HG02943 (cell line): ENCODE measurements at regions not wholly inside any gene's neighbourhood (a gene's known extent, or its start where the extent isn't known, plus 50 kb on each side); places are given as distances from the start of the nearest gene placed in this dataset.

ENCODE experiments used
- ATAC-seq: cut with Tn5 transposase; IDR thresholded peaks from one replicate; pipeline ENCODE4 v1.9.1; 2021; ENCODE audit warnings: mild to moderate bottlenecking, low read depth, moderate library complexity; ENCODE audit not compliant: unreplicated experiment

- no peak for ATAC-seq
These were observed 450.3 kb downstream of the RMST start for GRCh38 chr12:97912943-97913342.

- no peak for ATAC-seq
These were observed 459.5 kb downstream of the RMST start for GRCh38 chr12:97921979-97922722.

- ATAC-seq: no peak
These were observed 460.9 kb downstream of the RMST start for GRCh38 chr12:97923546-97923945.

- ATAC-seq: no peak
These were observed 461.5 kb downstream of the RMST start for GRCh38 chr12:97924122-97924521.

- no peak for ATAC-seq
These were observed 465.4 kb downstream of the RMST start for GRCh38 chr12:97927977-97928376.

GRCh38 chr12:97936165-97936564 is 473.6 kb downstream of the RMST start:
- no peak for ATAC-seq

GRCh38 chr12:97938031-97938430 is 475.4 kb downstream of the RMST start:
- ATAC-seq: no peak

GRCh38 chr12:97939156-97939555 is 476.6 kb downstream of the RMST start:
- ATAC-seq: no peak

- no peak for ATAC-seq
These were observed 477.5 kb downstream of the RMST start for GRCh38 chr12:97940105-97940504.

- ATAC-seq: no peak
These were observed 478.0 kb downstream of the RMST start for GRCh38 chr12:97940629-97941028.

GRCh38 chr12:97941686-97942354 is 479.2 kb downstream of the RMST start:
- ATAC-seq: no peak

- ATAC-seq: no peak
These were observed 480.8 kb downstream of the RMST start for GRCh38 chr12:97943359-97943758.

- ATAC-seq: no peak
These were observed 482.0 kb downstream of the RMST start for GRCh38 chr12:97944576-97944975.

GRCh38 chr12:97946701-97947100 is 484.1 kb downstream of the RMST start:
- no peak for ATAC-seq

- no peak for ATAC-seq
These were observed 486.0 kb downstream of the RMST start for GRCh38 chr12:97948591-97948990.

- ATAC-seq: no peak
These were observed 488.6 kb downstream of the RMST start for GRCh38 chr12:97951239-97951638.

GRCh38 chr12:97951717-97952116 is 489.1 kb downstream of the RMST start:
- ATAC-seq: no peak

GRCh38 chr12:97957109-97957508 is 494.5 kb downstream of the RMST start:
- ATAC-seq: no peak

GRCh38 chr12:97960225-97960624 is 497.6 kb downstream of the RMST start:
- ATAC-seq: no peak

- ATAC-seq: no peak
These were observed 498.4 kb downstream of the RMST start for GRCh38 chr12:97960741-97961608.

- ATAC-seq: no peak
These were observed 505.2 kb downstream of the RMST start for GRCh38 chr12:97967831-97968230.
